ENCODE measurements at regions not wholly inside any gene's neighbourhood (a gene's known extent, or its start where the extent isn't known, plus 50 kb on each side); places are given as distances from the start of the nearest gene placed in this dataset.

DNA sequence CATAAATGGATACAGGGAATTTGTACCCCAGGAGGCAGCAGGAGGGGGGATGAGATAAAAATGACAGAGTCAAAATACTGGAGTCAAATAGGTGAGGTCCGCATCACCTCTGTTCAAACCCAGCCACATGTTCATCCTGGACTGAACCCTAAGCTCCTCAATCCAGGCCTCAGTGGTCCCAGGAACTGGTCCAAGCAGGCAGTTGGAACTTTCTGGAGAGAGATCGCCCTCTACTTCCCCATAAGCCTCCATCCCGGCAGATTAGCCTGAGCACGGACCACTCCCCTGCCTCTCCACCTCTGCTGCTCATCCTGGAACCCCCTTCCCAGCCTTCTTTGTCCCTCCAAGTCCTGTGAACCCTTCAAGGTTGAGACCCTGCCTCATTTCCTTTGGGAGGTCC lies 959.7 kb upstream of the ZNF722 start:
- TF ChIP-seq, protein P1, sequence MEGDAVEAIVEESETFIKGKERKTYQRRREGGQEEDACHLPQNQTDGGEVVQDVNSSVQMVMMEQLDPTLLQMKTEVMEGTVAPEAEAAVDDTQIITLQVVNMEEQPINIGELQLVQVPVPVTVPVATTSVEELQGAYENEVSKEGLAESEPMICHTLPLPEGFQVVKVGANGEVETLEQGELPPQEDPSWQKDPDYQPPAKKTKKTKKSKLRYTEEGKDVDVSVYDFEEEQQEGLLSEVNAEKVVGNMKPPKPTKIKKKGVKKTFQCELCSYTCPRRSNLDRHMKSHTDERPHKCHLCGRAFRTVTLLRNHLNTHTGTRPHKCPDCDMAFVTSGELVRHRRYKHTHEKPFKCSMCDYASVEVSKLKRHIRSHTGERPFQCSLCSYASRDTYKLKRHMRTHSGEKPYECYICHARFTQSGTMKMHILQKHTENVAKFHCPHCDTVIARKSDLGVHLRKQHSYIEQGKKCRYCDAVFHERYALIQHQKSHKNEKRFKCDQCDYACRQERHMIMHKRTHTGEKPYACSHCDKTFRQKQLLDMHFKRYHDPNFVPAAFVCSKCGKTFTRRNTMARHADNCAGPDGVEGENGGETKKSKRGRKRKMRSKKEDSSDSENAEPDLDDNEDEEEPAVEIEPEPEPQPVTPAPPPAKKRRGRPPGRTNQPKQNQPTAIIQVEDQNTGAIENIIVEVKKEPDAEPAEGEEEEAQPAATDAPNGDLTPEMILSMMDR (conservative IDR thresholded peaks at IDR 0.05; ENCODE audit: low read length): no peak
- no peak for TF ChIP-seq EZH2phosphoT487 (IDR thresholded peaks at IDR 0.05; ENCODE audit: borderline replicate concordance)

Measured in Loucy (cell line).